ENCODE measurements at regions not wholly inside any gene's neighbourhood (a gene's known extent, or its start where the extent isn't known, plus 50 kb on each side); places are given as distances from the start of the nearest gene placed in this dataset.
A peak's percentile ranks its signal among the peaks of the same experiment; 100 is the strongest.

GRCh38 chr3:104575634-104576033, 791.1 kb upstream of the ALCAM start:
- TF ChIP-seq CTCF (IDR thresholded peaks at IDR 0.05; ENCODE audit: insufficient read depth, low read length): no peak
- H3K4me3 ChIP-seq (ENCODE audit: low read depth, low read length): no peak overlapping the region
- DNase-seq (ENCODE audit: low read depth): no peak

- TF ChIP-seq CTCF (IDR thresholded peaks at IDR 0.05; ENCODE audit: insufficient read depth, low read length): no peak
- DNase-seq (ENCODE audit: low read depth): no peak
- H3K4me3 ChIP-seq (ENCODE audit: low read depth, low read length): no peak overlapping the region
Measured at GRCh38 chr3:104578558-104578957, 788.2 kb upstream of the ALCAM start.

DNA sequence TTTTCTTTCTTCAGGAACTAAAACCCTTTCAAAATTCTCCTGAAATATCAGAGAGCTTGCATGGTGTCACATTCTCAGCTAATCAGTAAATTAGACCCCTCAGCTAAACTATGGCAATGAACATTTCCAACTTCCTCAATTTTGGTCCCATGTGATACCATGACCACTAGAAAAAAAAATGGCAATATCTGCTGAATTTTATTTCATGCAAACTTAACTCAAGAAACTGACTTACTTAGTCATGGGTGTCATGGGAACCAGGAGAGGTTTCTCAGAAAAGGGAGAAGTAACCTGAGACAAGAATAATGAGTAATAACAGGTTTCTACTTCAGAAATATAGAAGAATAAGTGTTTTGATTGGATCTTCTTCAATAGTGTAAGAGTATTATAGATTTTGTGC, 784.6 kb upstream of the ALCAM start:
- DNase-seq (ENCODE audit: low read depth): no peak
- no peak for TF ChIP-seq CTCF (IDR thresholded peaks at IDR 0.05; ENCODE audit: insufficient read depth, low read length)
- H3K4me3 ChIP-seq (ENCODE audit: low read depth, low read length): no peak overlapping the region

DNA sequence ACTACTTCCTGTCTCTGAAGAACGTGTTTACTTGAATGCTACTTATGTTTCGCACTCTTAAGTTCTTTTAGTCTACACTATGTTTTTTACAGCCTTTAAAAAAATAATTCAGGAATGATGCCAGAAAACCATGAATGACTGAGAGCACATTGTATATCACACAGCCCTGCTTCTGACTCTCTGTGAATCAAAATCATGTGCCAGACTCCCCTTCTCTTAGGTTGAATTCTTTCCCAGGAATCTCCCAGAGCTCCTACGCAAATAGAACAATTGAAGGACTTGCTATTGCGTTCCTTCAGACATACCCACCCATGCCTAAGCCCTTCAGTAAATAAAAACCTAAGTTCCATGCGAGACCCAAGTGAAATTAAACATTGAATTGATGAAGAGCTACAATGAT, 782.0 kb upstream of the ALCAM start:
- peak; percentile 21 for DNase-seq (ENCODE audit: low read depth)
- no peak for TF ChIP-seq CTCF (IDR thresholded peaks at IDR 0.05; ENCODE audit: insufficient read depth, low read length)
- no peak overlapping the region for H3K4me3 ChIP-seq (ENCODE audit: low read depth, low read length)

GRCh38 chr3:104586344-104586743, 780.4 kb upstream of the ALCAM start:
- TF ChIP-seq CTCF (IDR thresholded peaks at IDR 0.05; ENCODE audit: insufficient read depth, low read length): no peak
- no peak for DNase-seq (ENCODE audit: low read depth)
- H3K4me3 ChIP-seq (ENCODE audit: low read depth, low read length): no peak overlapping the region

DNA sequence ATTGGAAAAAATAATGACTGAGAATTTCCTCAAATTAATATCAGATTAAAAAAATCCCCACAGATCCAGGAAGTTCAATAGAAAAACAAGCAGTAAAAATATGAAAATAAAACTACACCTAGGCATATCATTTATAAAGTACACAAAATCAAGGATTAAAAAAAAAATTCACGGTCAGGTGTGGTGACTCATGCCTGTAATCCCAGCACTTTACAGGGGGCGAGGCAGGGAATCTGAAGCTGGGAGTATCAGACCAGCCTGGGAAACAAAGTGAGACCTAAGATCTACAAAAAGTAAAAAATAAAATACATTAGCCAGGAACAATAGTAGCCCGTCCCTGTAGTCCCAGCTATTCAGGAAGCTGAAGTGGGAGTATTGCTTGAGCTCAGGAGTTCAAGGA, 778.3 kb upstream of the ALCAM start:
- TF ChIP-seq CTCF (IDR thresholded peaks at IDR 0.05; ENCODE audit: insufficient read depth, low read length): no peak
- H3K4me3 ChIP-seq (ENCODE audit: low read depth, low read length): no peak overlapping the region
- no peak for DNase-seq (ENCODE audit: low read depth)

DNA sequence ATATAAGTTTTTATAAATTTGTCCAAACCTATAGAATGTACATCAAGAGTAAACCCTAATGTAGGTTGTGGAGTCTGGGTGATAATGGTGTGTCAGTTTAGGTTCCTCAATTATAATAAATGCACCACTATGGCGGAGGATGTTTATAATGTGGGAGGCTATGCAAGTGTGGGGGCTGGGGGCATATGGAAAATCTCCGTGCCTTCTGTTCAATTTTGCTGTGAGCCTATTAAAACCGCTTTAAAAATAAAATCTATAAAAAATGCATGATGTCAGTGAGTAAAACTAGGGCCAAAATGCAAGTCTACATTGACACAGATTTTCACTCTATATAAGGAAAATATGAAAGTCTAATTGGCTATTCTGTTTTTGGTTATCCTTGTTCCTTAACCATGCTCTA, 774.9 kb upstream of the ALCAM start:
- H3K4me3 ChIP-seq (ENCODE audit: low read depth, low read length): no peak overlapping the region
- TF ChIP-seq CTCF (IDR thresholded peaks at IDR 0.05; ENCODE audit: insufficient read depth, low read length): no peak
- DNase-seq (ENCODE audit: low read depth): no peak

All from fibroblast of the aortic adventitia (primary cell).